Choroid plexus epithelial cell (primary cell): ENCODE measurements at regions not wholly inside any gene's neighbourhood (a gene's known extent, or its start where the extent isn't known, plus 50 kb on each side); places are given as distances from the start of the nearest gene placed in this dataset.

Experiments
- DNase-seq: peaks from one replicate; pipeline ENCODE4 v3.0.0-alpha.2; 2010; ENCODE audit warnings: low read depth
- H3K4me3 ChIP-seq: 2 replicates; pipeline ENCODE4 v1.5.1; 2011; ENCODE audit warnings: low read depth, mild to moderate bottlenecking, control low read depth, low read length, moderate library complexity
- TF ChIP-seq, protein P1 (sequence below): conservative IDR thresholded peaks from 2 replicates; pipeline ENCODE4 v1.5.1; 2011; ENCODE audit warnings: low read depth, mild to moderate bottlenecking, control low read depth, inconsistent platforms, low read length, moderate library complexity

GRCh38 chr1:56339786-56340465 lies 239.4 kb downstream of the PLPP3 start:
- TF ChIP-seq, protein P1, sequence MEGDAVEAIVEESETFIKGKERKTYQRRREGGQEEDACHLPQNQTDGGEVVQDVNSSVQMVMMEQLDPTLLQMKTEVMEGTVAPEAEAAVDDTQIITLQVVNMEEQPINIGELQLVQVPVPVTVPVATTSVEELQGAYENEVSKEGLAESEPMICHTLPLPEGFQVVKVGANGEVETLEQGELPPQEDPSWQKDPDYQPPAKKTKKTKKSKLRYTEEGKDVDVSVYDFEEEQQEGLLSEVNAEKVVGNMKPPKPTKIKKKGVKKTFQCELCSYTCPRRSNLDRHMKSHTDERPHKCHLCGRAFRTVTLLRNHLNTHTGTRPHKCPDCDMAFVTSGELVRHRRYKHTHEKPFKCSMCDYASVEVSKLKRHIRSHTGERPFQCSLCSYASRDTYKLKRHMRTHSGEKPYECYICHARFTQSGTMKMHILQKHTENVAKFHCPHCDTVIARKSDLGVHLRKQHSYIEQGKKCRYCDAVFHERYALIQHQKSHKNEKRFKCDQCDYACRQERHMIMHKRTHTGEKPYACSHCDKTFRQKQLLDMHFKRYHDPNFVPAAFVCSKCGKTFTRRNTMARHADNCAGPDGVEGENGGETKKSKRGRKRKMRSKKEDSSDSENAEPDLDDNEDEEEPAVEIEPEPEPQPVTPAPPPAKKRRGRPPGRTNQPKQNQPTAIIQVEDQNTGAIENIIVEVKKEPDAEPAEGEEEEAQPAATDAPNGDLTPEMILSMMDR: no peak
- peak; percentile 45 for DNase-seq
- H3K4me3 ChIP-seq: no peak overlapping the region

GRCh38 chr1:56339093-56339492 lies 240.3 kb downstream of the PLPP3 start:
- DNase-seq: no peak
- TF ChIP-seq, protein P1: no peak
- no peak overlapping the region for H3K4me3 ChIP-seq

- H3K4me3 ChIP-seq: no peak overlapping the region
- TF ChIP-seq, protein P1: no peak
- DNase-seq: no peak
These were observed 242.4 kb downstream of the PLPP3 start for GRCh38 chr1:56336982-56337381.

- TF ChIP-seq, protein P1: no peak
- H3K4me3 ChIP-seq: no peak overlapping the region
- no peak for DNase-seq
These were observed 244.0 kb downstream of the PLPP3 start for GRCh38 chr1:56335394-56335793.

- H3K4me3 ChIP-seq: no peak overlapping the region
- no peak for DNase-seq
- TF ChIP-seq, protein P1: no peak
These were observed 245.3 kb downstream of the PLPP3 start for GRCh38 chr1:56334047-56334446.

DNA sequence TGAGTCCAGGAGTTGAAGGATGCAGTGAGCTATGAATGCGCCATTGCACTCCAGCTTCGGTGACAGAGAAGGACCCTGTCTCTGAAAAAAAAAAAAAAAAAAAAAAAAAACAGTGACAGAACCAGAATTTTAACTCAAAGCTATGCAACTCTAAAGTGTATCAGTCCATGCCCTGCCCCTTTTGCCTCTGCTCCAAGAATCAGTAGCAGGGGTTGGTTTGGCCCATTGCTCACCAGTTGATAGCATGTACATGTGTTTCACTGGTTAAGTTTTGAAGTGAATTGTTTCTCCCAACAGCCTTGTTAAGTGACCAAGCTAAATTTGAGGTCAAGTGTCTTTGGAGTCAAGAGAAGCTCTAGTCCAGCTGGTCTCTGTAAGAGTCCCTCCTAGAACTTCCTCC lies 245.9 kb downstream of the PLPP3 start:
- no peak overlapping the region for H3K4me3 ChIP-seq
- TF ChIP-seq, protein P1: no peak
- no peak for DNase-seq

GRCh38 chr1:56331892-56332567 lies 247.3 kb downstream of the PLPP3 start:
- DNase-seq: no peak
- TF ChIP-seq, protein P1: no peak

More at GRCh38 chr1:56331892-56332567, 247.3 kb downstream of the PLPP3 start:
- H3K4me3 ChIP-seq: no peak overlapping the region
